Body of pancreas (tissue), 4 donors: ENCODE measurements at regions not wholly inside any gene's neighbourhood (a gene's known extent, or its start where the extent isn't known, plus 50 kb on each side); places are given as distances from the start of the nearest gene placed in this dataset.

Experiments
- CTCF ChIP-seq, 7 experiments: fragments of 450-650 bp in 4 of 7; fragments of 200-600 bp in 3 of 7; sonication (generic) in 3 of 7; IDR thresholded peaks; one replicate each; pipeline ENCODE4 v1.5.1; 2016 to 2019; ENCODE audit warnings: antibody characterized with exemption in 7 of 7
- POLR2A ChIP-seq, 3 donors: fragments of 450-650 bp; IDR thresholded peaks; one replicate each; pipeline ENCODE4 v1.6.1; 2016; ENCODE audit warnings: antibody characterized with exemption in 3 of 3, mild to moderate bottlenecking in 2 of 3

- TF ChIP-seq CTCF (IDR thresholded peaks at IDR 0.05) (no peak), POLR2A (IDR thresholded peaks at IDR 0.05) (no peak)
Observed at GRCh38 chr20:1816384-1817381, 78.5 kb upstream of the SIRPA start.
